Esophagus muscularis mucosa (tissue), 3 donors: ENCODE measurements at regions not wholly inside any gene's neighbourhood (a gene's known extent, or its start where the extent isn't known, plus 50 kb on each side); places are given as distances from the start of the nearest gene placed in this dataset.

Experiments
- POLR2A ChIP-seq: fragments of 450-650 bp; IDR thresholded peaks from one replicate; pipeline ENCODE4 v1.6.1; 2017; ENCODE audit warnings: antibody characterized with exemption, moderate library complexity, mild to moderate bottlenecking, low read depth
- POLR2AphosphoS5 ChIP-seq, 2 donors: sonication (generic); formaldehyde crosslinking; IDR thresholded peaks; one replicate each; pipeline ENCODE4 v1.6.1; 2017; ENCODE audit warnings: antibody characterized with exemption in 2 of 2
- TF ChIP-seq, protein P1 (sequence below), 3 experiments: fragments of 200-600 bp in 2 of 3; fragments of 450-650 bp in 1 of 3; sonication (generic) in 2 of 3; IDR thresholded peaks; one replicate each; pipeline ENCODE4 v1.5.1; 2017 to 2019; ENCODE audit warnings: antibody characterized with exemption in 3 of 3, mild to moderate bottlenecking in 2 of 3, moderate library complexity in 1 of 3

GRCh38 chr1:185645686-185646085, 88.5 kb upstream of the HMCN1 start:
- no peak for TF ChIP-seq POLR2A
- TF ChIP-seq, protein P1, sequence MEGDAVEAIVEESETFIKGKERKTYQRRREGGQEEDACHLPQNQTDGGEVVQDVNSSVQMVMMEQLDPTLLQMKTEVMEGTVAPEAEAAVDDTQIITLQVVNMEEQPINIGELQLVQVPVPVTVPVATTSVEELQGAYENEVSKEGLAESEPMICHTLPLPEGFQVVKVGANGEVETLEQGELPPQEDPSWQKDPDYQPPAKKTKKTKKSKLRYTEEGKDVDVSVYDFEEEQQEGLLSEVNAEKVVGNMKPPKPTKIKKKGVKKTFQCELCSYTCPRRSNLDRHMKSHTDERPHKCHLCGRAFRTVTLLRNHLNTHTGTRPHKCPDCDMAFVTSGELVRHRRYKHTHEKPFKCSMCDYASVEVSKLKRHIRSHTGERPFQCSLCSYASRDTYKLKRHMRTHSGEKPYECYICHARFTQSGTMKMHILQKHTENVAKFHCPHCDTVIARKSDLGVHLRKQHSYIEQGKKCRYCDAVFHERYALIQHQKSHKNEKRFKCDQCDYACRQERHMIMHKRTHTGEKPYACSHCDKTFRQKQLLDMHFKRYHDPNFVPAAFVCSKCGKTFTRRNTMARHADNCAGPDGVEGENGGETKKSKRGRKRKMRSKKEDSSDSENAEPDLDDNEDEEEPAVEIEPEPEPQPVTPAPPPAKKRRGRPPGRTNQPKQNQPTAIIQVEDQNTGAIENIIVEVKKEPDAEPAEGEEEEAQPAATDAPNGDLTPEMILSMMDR (IDR thresholded peaks at IDR 0.05): no peak
- no peak for TF ChIP-seq POLR2AphosphoS5 (IDR thresholded peaks at IDR 0.05)
